ENCODE measurements at regions not wholly inside any gene's neighbourhood (a gene's known extent, or its start where the extent isn't known, plus 50 kb on each side); places are given as distances from the start of the nearest gene placed in this dataset.

- Mint-ChIP-seq H3K9me3 (ENCODE audit: unreplicated experiment) (no peaks in the 10 kb centered on the region), H3K4me1 (ENCODE audit: insufficient read depth, unreplicated experiment) (no peaks in the 10 kb centered on the region), H3K27ac (ENCODE audit: low read depth, unreplicated experiment) (no peak overlapping the region), H3K36me3 (ENCODE audit: insufficient read depth, unreplicated experiment) (no peaks in the 10 kb centered on the region), H3K27me3 (ENCODE audit: insufficient read depth, unreplicated experiment) (peaks cover 30% of the 10 kb centered on the region), H3K4me3 (ENCODE audit: unreplicated experiment) (no peak overlapping the region)
- BruUV-seq (replicated peaks) = no TSS peak
- no peak for TF ChIP-seq CTCF (IDR thresholded peaks at IDR 0.05; ENCODE audit: unreplicated experiment)
- POLR2A ChIA-PET = no interaction called here
- CTCF ChIA-PET = interaction anchor here (0.8 kb wide), 1 partner anchor 207 kb away, joined by 3 read pairs; no protein-coding TSS in a partner anchor
- intact Hi-C loops (cut with micrococcal nuclease) = no loop called here
- no peak for DNase-seq (ENCODE audit: unreplicated experiment)
Observed at GRCh38 chr9:135201711-135202110, 114.2 kb downstream of the OLFM1 start.

GRCh38 chr9:135204177-135204576, 116.7 kb downstream of the OLFM1 start:
- H3K4me1 Mint-ChIP-seq (ENCODE audit: insufficient read depth, unreplicated experiment) = no peaks in the 10 kb centered on the region
- peaks cover 11% of the 10 kb centered on the region for H3K27me3 Mint-ChIP-seq (ENCODE audit: insufficient read depth, unreplicated experiment)
- H3K9me3 Mint-ChIP-seq (ENCODE audit: unreplicated experiment) = no peaks in the 10 kb centered on the region
- TF ChIP-seq CTCF (IDR thresholded peaks at IDR 0.05; ENCODE audit: unreplicated experiment) = no peak
- POLR2A ChIA-PET = interaction anchor here (0.6 kb wide), 1 partner anchor 615 kb away, joined by 3 read pairs; no protein-coding TSS in a partner anchor
- H3K27ac Mint-ChIP-seq (ENCODE audit: low read depth, unreplicated experiment) = no peak overlapping the region
- DNase-seq (ENCODE audit: unreplicated experiment) = no peak
- CTCF ChIA-PET = no interaction called here
- no peak overlapping the region for H3K4me3 Mint-ChIP-seq (ENCODE audit: unreplicated experiment)
- no peaks in the 10 kb centered on the region for H3K36me3 Mint-ChIP-seq (ENCODE audit: insufficient read depth, unreplicated experiment)
- BruUV-seq (replicated peaks) = no TSS peak
- intact Hi-C loops (cut with micrococcal nuclease) = no loop called here

- H3K9me3 Mint-ChIP-seq (ENCODE audit: unreplicated experiment) = no peaks in the 10 kb centered on the region
- no peak for DNase-seq (ENCODE audit: unreplicated experiment)
- H3K27ac Mint-ChIP-seq (ENCODE audit: low read depth, unreplicated experiment) = no peak overlapping the region
- H3K4me3 Mint-ChIP-seq (ENCODE audit: unreplicated experiment) = no peak overlapping the region
- ChIA-PET CTCF (no interaction called here), POLR2A (interaction anchor here (0.6 kb wide), 1 partner anchor 1449 kb away, joined by 3 read pairs; no protein-coding TSS in a partner anchor)
- intact Hi-C loops (cut with micrococcal nuclease) = no loop called here
- TF ChIP-seq CTCF (IDR thresholded peaks at IDR 0.05; ENCODE audit: unreplicated experiment) = no peak
- BruUV-seq (replicated peaks) = no TSS peak
- no peaks in the 10 kb centered on the region for H3K36me3 Mint-ChIP-seq (ENCODE audit: insufficient read depth, unreplicated experiment)
- no peaks in the 10 kb centered on the region for H3K27me3 Mint-ChIP-seq (ENCODE audit: insufficient read depth, unreplicated experiment)
- H3K4me1 Mint-ChIP-seq (ENCODE audit: insufficient read depth, unreplicated experiment) = no peaks in the 10 kb centered on the region
Observed at GRCh38 chr9:135209136-135209535, 121.7 kb downstream of the OLFM1 start.

- H3K36me3 Mint-ChIP-seq (ENCODE audit: insufficient read depth, unreplicated experiment) = no peaks in the 10 kb centered on the region
- ChIA-PET POLR2A (no interaction called here), CTCF (interaction anchor here (0.6 to 1.0 kb wide), 2 partner anchors 11 to 31 kb away, joined by 4 read pairs; no protein-coding TSS in a partner anchor)
- no peak for DNase-seq (ENCODE audit: unreplicated experiment)
- H3K27me3 Mint-ChIP-seq (ENCODE audit: insufficient read depth, unreplicated experiment) = no peaks in the 10 kb centered on the region
- no peaks in the 10 kb centered on the region for H3K4me1 Mint-ChIP-seq (ENCODE audit: insufficient read depth, unreplicated experiment)
- H3K27ac Mint-ChIP-seq (ENCODE audit: low read depth, unreplicated experiment) = no peak overlapping the region
- no peak overlapping the region for H3K4me3 Mint-ChIP-seq (ENCODE audit: unreplicated experiment)
- TF ChIP-seq CTCF (IDR thresholded peaks at IDR 0.05; ENCODE audit: unreplicated experiment) = no peak
- intact Hi-C loops (cut with micrococcal nuclease) = no loop called here
- H3K9me3 Mint-ChIP-seq (ENCODE audit: unreplicated experiment) = no peaks in the 10 kb centered on the region
- no TSS peak for BruUV-seq (replicated peaks)
Observed at GRCh38 chr9:135209852-135210251, 122.4 kb downstream of the OLFM1 start.

Measured in MCF 10A (cell line).